ENCODE measurements at regions not wholly inside any gene's neighbourhood (a gene's known extent, or its start where the extent isn't known, plus 50 kb on each side); places are given as distances from the start of the nearest gene placed in this dataset.

GRCh38 chr12:73390261-73390660, 1118.1 kb downstream of the TRHDE start:
- H3K4me1 Mint-ChIP-seq (ENCODE audit: low read depth), result no peaks in the 10 kb centered on the region
- H3K4me3 Mint-ChIP-seq (ENCODE audit: unreplicated experiment), result no peak overlapping the region
- no peak overlapping the region for H3K27ac Mint-ChIP-seq (ENCODE audit: unreplicated experiment)

GRCh38 chr12:73413051-73413450, 1124.6 kb upstream of the ATXN7L3B start:
- DNase-seq (ENCODE audit: low spot score), result no peak
- H3K4me3 Mint-ChIP-seq (ENCODE audit: unreplicated experiment), result no peak overlapping the region

More at GRCh38 chr12:73390261-73390660, 1118.1 kb downstream of the TRHDE start:
- Mint-ChIP-seq H3K9me3 (ENCODE audit: low read depth) (no peaks in the 10 kb centered on the region), H3K36me3 (ENCODE audit: low read depth) (no peaks in the 10 kb centered on the region), H3K27me3 (ENCODE audit: low read depth) (no peaks in the 10 kb centered on the region)
- no peak for DNase-seq (ENCODE audit: low spot score)
- no peak for TF ChIP-seq CTCF (IDR thresholded peaks at IDR 0.05)

GRCh38 chr12:73413974-73414373, 1123.7 kb upstream of the ATXN7L3B start:
- Mint-ChIP-seq H3K27ac (ENCODE audit: unreplicated experiment) (no peak overlapping the region), H3K36me3 (ENCODE audit: low read depth) (no peaks in the 10 kb centered on the region), H3K27me3 (ENCODE audit: low read depth) (no peaks in the 10 kb centered on the region), H3K4me3 (ENCODE audit: unreplicated experiment) (no peak overlapping the region), H3K9me3 (ENCODE audit: low read depth) (peaks cover 29% of the 10 kb centered on the region), H3K4me1 (ENCODE audit: low read depth) (no peaks in the 10 kb centered on the region)
- no peak for TF ChIP-seq CTCF (IDR thresholded peaks at IDR 0.05)
- no peak for DNase-seq (ENCODE audit: low spot score)

More at GRCh38 chr12:73413051-73413450, 1124.6 kb upstream of the ATXN7L3B start:
- H3K36me3 Mint-ChIP-seq (ENCODE audit: low read depth), result no peaks in the 10 kb centered on the region
- H3K4me1 Mint-ChIP-seq (ENCODE audit: low read depth), result no peaks in the 10 kb centered on the region
- no peak overlapping the region for H3K27ac Mint-ChIP-seq (ENCODE audit: unreplicated experiment)
- H3K9me3 Mint-ChIP-seq (ENCODE audit: low read depth), result peaks cover 29% of the 10 kb centered on the region
- TF ChIP-seq CTCF (IDR thresholded peaks at IDR 0.05), result no peak
- H3K27me3 Mint-ChIP-seq (ENCODE audit: low read depth), result no peaks in the 10 kb centered on the region

- H3K4me3 Mint-ChIP-seq (ENCODE audit: unreplicated experiment), result no peak overlapping the region
These were observed 1122.7 kb upstream of the ATXN7L3B start for GRCh38 chr12:73414926-73415325.

GRCh38 chr12:73418541-73418940, 1119.1 kb upstream of the ATXN7L3B start:
- Mint-ChIP-seq H3K27me3 (ENCODE audit: low read depth) (no peaks in the 10 kb centered on the region), H3K36me3 (ENCODE audit: low read depth) (no peaks in the 10 kb centered on the region), H3K4me3 (ENCODE audit: unreplicated experiment) (no peak overlapping the region), H3K4me1 (ENCODE audit: low read depth) (peaks cover 4% of the 10 kb centered on the region), H3K27ac (ENCODE audit: unreplicated experiment) (no peak overlapping the region), H3K9me3 (ENCODE audit: low read depth) (peaks cover 12% of the 10 kb centered on the region)
- no peak for DNase-seq (ENCODE audit: low spot score)
- TF ChIP-seq CTCF (IDR thresholded peaks at IDR 0.05), result no peak

More at GRCh38 chr12:73414926-73415325, 1122.7 kb upstream of the ATXN7L3B start:
- H3K9me3 Mint-ChIP-seq (ENCODE audit: low read depth), result peaks cover 29% of the 10 kb centered on the region
- no peaks in the 10 kb centered on the region for H3K27me3 Mint-ChIP-seq (ENCODE audit: low read depth)
- no peaks in the 10 kb centered on the region for H3K36me3 Mint-ChIP-seq (ENCODE audit: low read depth)
- no peak overlapping the region for H3K27ac Mint-ChIP-seq (ENCODE audit: unreplicated experiment)
- no peak for DNase-seq (ENCODE audit: low spot score)
- no peak for TF ChIP-seq CTCF (IDR thresholded peaks at IDR 0.05)
- no peaks in the 10 kb centered on the region for H3K4me1 Mint-ChIP-seq (ENCODE audit: low read depth)

All from chondrocyte (in vitro differentiated cells).